H1 (cell line): ENCODE measurements at regions not wholly inside any gene's neighbourhood (a gene's known extent, or its start where the extent isn't known, plus 50 kb on each side); places are given as distances from the start of the nearest gene placed in this dataset.

Experiments
- NRF1 ChIP-seq: IDR thresholded peaks from 2 replicates; pipeline ENCODE4 v1.6.1; 2011; ENCODE audit warnings: mild to moderate bottlenecking, low read depth, low read length, improper control_type of control experiment
- SP1 ChIP-seq: IDR thresholded peaks from 2 replicates; pipeline ENCODE4 v1.6.1; 2011; ENCODE audit warnings: low read depth, low read length
- SP2 ChIP-seq: IDR thresholded peaks from 2 replicates; pipeline ENCODE4 v1.6.1; 2012; ENCODE audit warnings: mild to moderate bottlenecking, low read length, inconsistent platforms

- TF ChIP-seq SP2, result no peak
- no peak for TF ChIP-seq SP1
- no peak for TF ChIP-seq NRF1
Observed at GRCh38 chr14:42187846-42188245, 581.2 kb downstream of the LRFN5 start (continued).
